HL-60 (cell line): ENCODE measurements at regions not wholly inside any gene's neighbourhood (a gene's known extent, or its start where the extent isn't known, plus 50 kb on each side); places are given as distances from the start of the nearest gene placed in this dataset.

Experiments
- POLR2AphosphoS5 ChIP-seq: IDR thresholded peaks from 2 replicates; pipeline ENCODE4 v1.6.1; 2012; ENCODE audit warnings: low read depth
- SPI1 ChIP-seq: IDR thresholded peaks from 2 replicates; pipeline ENCODE4 v1.6.1; 2012; ENCODE audit warnings: low read depth, mild to moderate bottlenecking, borderline replicate concordance
- TF ChIP-seq, protein P1 (sequence below): IDR thresholded peaks from one replicate; pipeline ENCODE4 v1.5.1; 2011; ENCODE audit warnings: low read length, control low read depth, inconsistent platforms; ENCODE audit not compliant: insufficient read depth
- TF ChIP-seq, protein P2 (sequence below): IDR thresholded peaks from 2 replicates; pipeline ENCODE4 v1.6.1; 2012; ENCODE audit warnings: low read depth; ENCODE audit not compliant: insufficient replicate concordance

DNA sequence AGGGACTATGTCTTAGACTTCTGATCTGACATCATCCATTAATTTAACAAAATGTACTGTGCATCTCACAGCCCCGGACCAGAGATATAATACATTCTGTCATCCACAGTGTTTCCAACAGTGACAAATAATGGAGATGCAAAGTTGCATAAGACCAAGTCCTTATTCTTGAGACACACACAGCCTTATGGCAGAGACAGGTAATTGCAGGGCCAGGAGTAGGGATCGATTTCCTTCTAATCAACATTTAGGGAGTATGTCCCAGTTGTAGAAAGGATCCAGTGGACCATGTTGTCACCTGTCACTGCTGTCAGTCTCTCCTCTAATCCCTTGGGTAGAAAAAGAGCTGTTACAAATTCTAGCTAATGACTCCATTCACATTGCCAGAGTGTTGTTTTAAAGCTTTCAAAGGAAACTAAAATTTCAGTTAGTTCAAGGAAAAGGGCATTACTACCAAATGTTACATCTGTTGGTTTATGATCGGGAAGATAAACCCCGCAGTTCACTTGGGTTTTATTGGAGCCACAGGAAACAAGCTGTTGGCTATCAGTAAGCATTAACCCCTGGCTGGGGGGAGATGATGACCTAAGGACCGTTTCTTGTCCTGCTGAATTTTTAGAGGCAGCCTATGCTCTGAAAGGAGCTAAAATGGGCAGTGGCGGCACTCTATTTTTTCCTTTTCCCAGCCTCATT lies 111.4 kb upstream of the ATXN1 start:
- TF ChIP-seq, protein P1, sequence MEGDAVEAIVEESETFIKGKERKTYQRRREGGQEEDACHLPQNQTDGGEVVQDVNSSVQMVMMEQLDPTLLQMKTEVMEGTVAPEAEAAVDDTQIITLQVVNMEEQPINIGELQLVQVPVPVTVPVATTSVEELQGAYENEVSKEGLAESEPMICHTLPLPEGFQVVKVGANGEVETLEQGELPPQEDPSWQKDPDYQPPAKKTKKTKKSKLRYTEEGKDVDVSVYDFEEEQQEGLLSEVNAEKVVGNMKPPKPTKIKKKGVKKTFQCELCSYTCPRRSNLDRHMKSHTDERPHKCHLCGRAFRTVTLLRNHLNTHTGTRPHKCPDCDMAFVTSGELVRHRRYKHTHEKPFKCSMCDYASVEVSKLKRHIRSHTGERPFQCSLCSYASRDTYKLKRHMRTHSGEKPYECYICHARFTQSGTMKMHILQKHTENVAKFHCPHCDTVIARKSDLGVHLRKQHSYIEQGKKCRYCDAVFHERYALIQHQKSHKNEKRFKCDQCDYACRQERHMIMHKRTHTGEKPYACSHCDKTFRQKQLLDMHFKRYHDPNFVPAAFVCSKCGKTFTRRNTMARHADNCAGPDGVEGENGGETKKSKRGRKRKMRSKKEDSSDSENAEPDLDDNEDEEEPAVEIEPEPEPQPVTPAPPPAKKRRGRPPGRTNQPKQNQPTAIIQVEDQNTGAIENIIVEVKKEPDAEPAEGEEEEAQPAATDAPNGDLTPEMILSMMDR = no peak
- TF ChIP-seq POLR2AphosphoS5 (no peak), SPI1 (no peak)
- TF ChIP-seq, protein P2, sequence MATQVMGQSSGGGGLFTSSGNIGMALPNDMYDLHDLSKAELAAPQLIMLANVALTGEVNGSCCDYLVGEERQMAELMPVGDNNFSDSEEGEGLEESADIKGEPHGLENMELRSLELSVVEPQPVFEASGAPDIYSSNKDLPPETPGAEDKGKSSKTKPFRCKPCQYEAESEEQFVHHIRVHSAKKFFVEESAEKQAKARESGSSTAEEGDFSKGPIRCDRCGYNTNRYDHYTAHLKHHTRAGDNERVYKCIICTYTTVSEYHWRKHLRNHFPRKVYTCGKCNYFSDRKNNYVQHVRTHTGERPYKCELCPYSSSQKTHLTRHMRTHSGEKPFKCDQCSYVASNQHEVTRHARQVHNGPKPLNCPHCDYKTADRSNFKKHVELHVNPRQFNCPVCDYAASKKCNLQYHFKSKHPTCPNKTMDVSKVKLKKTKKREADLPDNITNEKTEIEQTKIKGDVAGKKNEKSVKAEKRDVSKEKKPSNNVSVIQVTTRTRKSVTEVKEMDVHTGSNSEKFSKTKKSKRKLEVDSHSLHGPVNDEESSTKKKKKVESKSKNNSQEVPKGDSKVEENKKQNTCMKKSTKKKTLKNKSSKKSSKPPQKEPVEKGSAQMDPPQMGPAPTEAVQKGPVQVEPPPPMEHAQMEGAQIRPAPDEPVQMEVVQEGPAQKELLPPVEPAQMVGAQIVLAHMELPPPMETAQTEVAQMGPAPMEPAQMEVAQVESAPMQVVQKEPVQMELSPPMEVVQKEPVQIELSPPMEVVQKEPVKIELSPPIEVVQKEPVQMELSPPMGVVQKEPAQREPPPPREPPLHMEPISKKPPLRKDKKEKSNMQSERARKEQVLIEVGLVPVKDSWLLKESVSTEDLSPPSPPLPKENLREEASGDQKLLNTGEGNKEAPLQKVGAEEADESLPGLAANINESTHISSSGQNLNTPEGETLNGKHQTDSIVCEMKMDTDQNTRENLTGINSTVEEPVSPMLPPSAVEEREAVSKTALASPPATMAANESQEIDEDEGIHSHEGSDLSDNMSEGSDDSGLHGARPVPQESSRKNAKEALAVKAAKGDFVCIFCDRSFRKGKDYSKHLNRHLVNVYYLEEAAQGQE = no peak
